ENCODE measurements at regions not wholly inside any gene's neighbourhood (a gene's known extent, or its start where the extent isn't known, plus 50 kb on each side); places are given as distances from the start of the nearest gene placed in this dataset.

- no peaks in the 10 kb centered on the region for H3K9me2 ChIP-seq (ENCODE audit: insufficient read depth)
- H3K36me3 ChIP-seq (ENCODE audit: low read depth): no peaks in the 10 kb centered on the region
- H3K27ac ChIP-seq: no peak overlapping the region
- no peak for TF ChIP-seq EZH2phosphoT487 (IDR thresholded peaks at IDR 0.05; ENCODE audit: insufficient read depth, low read depth)
- no peak for TF ChIP-seq EZH2 (IDR thresholded peaks at IDR 0.05; ENCODE audit: insufficient read depth, poor library complexity, severe bottlenecking)
- H3K9me3 ChIP-seq (ENCODE audit: low read depth): no peaks in the 10 kb centered on the region
- no peak for DNase-seq
- in situ Hi-C loops (cut with MboI): no loop called here
- 0 out of 2 replicates have a peak, but pooled peaks cover 3% of the 10 kb centered on the region for H3K27me3 ChIP-seq (replicated peaks; ENCODE audit: insufficient read depth)
- 97 to 98% methylated on average over 9 of the region's 9 CpGs for WGBS, 2 experiments (ENCODE audit: low coverage in 1 of 2, low lambda C conversion rate in 2 of 2, missing lambda C conversion rate in 2 of 2)
- H4K20me1 ChIP-seq (ENCODE audit: insufficient read depth): no peaks in the 10 kb centered on the region
- H3F3A ChIP-seq (ENCODE audit: insufficient read depth): 0 out of 2 replicates have a peak, but pooled peaks cover 4% of the 10 kb centered on the region
- no peak overlapping the region for H2AFZ ChIP-seq
- H3K9ac ChIP-seq: no peak overlapping the region
- no peak overlapping the region for H3K4me3 ChIP-seq
- no peak overlapping the region for H3K4me2 ChIP-seq (ENCODE audit: unreplicated experiment)
- no peaks in the 10 kb centered on the region for H3K79me2 ChIP-seq (ENCODE audit: insufficient read depth)
- H3K4me1 ChIP-seq (ENCODE audit: insufficient read depth): peaks cover 13% of the 10 kb centered on the region
Observed at GRCh38 chr5:123808461-123809380, 296.7 kb downstream of the CSNK1G3 start.

GRCh38 chr5:123807177-123807945 is 295.4 kb downstream of the CSNK1G3 start:
- H4K20me1 ChIP-seq (ENCODE audit: insufficient read depth): no peaks in the 10 kb centered on the region
- TF ChIP-seq EZH2phosphoT487 (IDR thresholded peaks at IDR 0.05; ENCODE audit: insufficient read depth, low read depth) (peak; percentile 88), EZH2 (IDR thresholded peaks at IDR 0.05; ENCODE audit: insufficient read depth, poor library complexity, severe bottlenecking) (no peak)
- no peaks in the 10 kb centered on the region for H3K36me3 ChIP-seq (ENCODE audit: low read depth)
- H3K4me3 ChIP-seq: no peak overlapping the region
- peak; percentile 54 for DNase-seq
- H3K9me2 ChIP-seq (ENCODE audit: insufficient read depth): no peaks in the 10 kb centered on the region
- H2AFZ ChIP-seq: no peak overlapping the region; the same call in 1 of the 2 replicates
- no peak overlapping the region for H3K9ac ChIP-seq
- in situ Hi-C loops (cut with MboI): no loop called here
- H3K9me3 ChIP-seq (ENCODE audit: low read depth): no peaks in the 10 kb centered on the region
- no peak overlapping the region for H3K27ac ChIP-seq
- 0 out of 2 replicates have a peak, but pooled peaks cover 3% of the 10 kb centered on the region for H3K27me3 ChIP-seq (replicated peaks; ENCODE audit: insufficient read depth)
- 7% methylated on average over 5 of the region's 5 CpGs for WGBS, 2 experiments (ENCODE audit: low coverage in 1 of 2, low lambda C conversion rate in 2 of 2, missing lambda C conversion rate in 2 of 2)
- peak overlapping the region; percentile 28 for H3K4me2 ChIP-seq (ENCODE audit: unreplicated experiment)
- no peaks in the 10 kb centered on the region for H3K79me2 ChIP-seq (ENCODE audit: insufficient read depth)
- H3F3A ChIP-seq (ENCODE audit: insufficient read depth): 0 out of 2 replicates have a peak, but pooled peaks cover 4% of the 10 kb centered on the region
- H3K4me1 ChIP-seq (ENCODE audit: insufficient read depth): peaks cover 13% of the 10 kb centered on the region

- Histone ChIP-seq H3K79me2 (ENCODE audit: insufficient read depth) (no peaks in the 10 kb centered on the region), H3F3A (ENCODE audit: insufficient read depth) (0 out of 2 replicates have a peak, but pooled peaks cover 4% of the 10 kb centered on the region), H3K27me3 (replicated peaks; ENCODE audit: insufficient read depth) (0 out of 2 replicates have a peak, but pooled peaks cover 3% of the 10 kb centered on the region), H3K9me2 (ENCODE audit: insufficient read depth) (no peaks in the 10 kb centered on the region), H3K36me3 (ENCODE audit: low read depth) (no peaks in the 10 kb centered on the region), H3K4me1 (ENCODE audit: insufficient read depth) (peaks cover 13% of the 10 kb centered on the region), H3K27ac (no peak overlapping the region), H4K20me1 (ENCODE audit: insufficient read depth) (no peaks in the 10 kb centered on the region), H3K9me3 (ENCODE audit: low read depth) (no peaks in the 10 kb centered on the region), H3K4me2 (ENCODE audit: unreplicated experiment) (peak overlapping the region; percentile 28), H3K4me3 (no peak overlapping the region), H3K9ac (no peak overlapping the region), H2AFZ (no peak overlapping the region; the same call in 1 of the 2 replicates)
- 35 to 53% methylated on average over 1 of the region's 1 CpG for WGBS, 2 experiments (ENCODE audit: low coverage in 1 of 2, low lambda C conversion rate in 2 of 2, missing lambda C conversion rate in 2 of 2)
- in situ Hi-C loops (cut with MboI): no loop called here
- no peak for DNase-seq
- no peak for TF ChIP-seq EZH2phosphoT487 (IDR thresholded peaks at IDR 0.05; ENCODE audit: insufficient read depth, low read depth)
- no peak for TF ChIP-seq EZH2 (IDR thresholded peaks at IDR 0.05; ENCODE audit: insufficient read depth, poor library complexity, severe bottlenecking)
Observed at GRCh38 chr5:123806644-123807043, 294.7 kb downstream of the CSNK1G3 start.

GRCh38 chr5:123805300-123805699 is 293.3 kb downstream of the CSNK1G3 start:
- TF ChIP-seq EZH2 (IDR thresholded peaks at IDR 0.05; ENCODE audit: insufficient read depth, poor library complexity, severe bottlenecking) (no peak), EZH2phosphoT487 (IDR thresholded peaks at IDR 0.05; ENCODE audit: insufficient read depth, low read depth) (no peak)

More at GRCh38 chr5:123805300-123805699, 293.3 kb downstream of the CSNK1G3 start:
- peaks cover 13% of the 10 kb centered on the region for H3K4me1 ChIP-seq (ENCODE audit: insufficient read depth)
- no peak overlapping the region for H3K4me3 ChIP-seq
- no peak overlapping the region for H3K9ac ChIP-seq
- H3K36me3 ChIP-seq (ENCODE audit: low read depth): no peaks in the 10 kb centered on the region
- no peak for DNase-seq
- H3K79me2 ChIP-seq (ENCODE audit: insufficient read depth): no peaks in the 10 kb centered on the region
- H2AFZ ChIP-seq: no peak overlapping the region
- 0 out of 2 replicates have a peak, but pooled peaks cover 4% of the 10 kb centered on the region for H3F3A ChIP-seq (ENCODE audit: insufficient read depth)
- no peak overlapping the region for H3K4me2 ChIP-seq (ENCODE audit: unreplicated experiment)
- H3K27me3 ChIP-seq (replicated peaks; ENCODE audit: insufficient read depth): 0 out of 2 replicates have a peak, but pooled peaks cover 3% of the 10 kb centered on the region
- no peaks in the 10 kb centered on the region for H3K9me2 ChIP-seq (ENCODE audit: insufficient read depth)
- no peaks in the 10 kb centered on the region for H4K20me1 ChIP-seq (ENCODE audit: insufficient read depth)
- in situ Hi-C loops (cut with MboI): no loop called here
- H3K9me3 ChIP-seq (ENCODE audit: low read depth): no peaks in the 10 kb centered on the region
- no peak overlapping the region for H3K27ac ChIP-seq
